ENCODE measurements at regions not wholly inside any gene's neighbourhood (a gene's known extent, or its start where the extent isn't known, plus 50 kb on each side); places are given as distances from the start of the nearest gene placed in this dataset.
"Not testable (repeated sequence)": the region's sequence is repeated elsewhere in the genome, so short reads cannot be mapped to it uniquely, and the experiment has no call there.

DNA sequence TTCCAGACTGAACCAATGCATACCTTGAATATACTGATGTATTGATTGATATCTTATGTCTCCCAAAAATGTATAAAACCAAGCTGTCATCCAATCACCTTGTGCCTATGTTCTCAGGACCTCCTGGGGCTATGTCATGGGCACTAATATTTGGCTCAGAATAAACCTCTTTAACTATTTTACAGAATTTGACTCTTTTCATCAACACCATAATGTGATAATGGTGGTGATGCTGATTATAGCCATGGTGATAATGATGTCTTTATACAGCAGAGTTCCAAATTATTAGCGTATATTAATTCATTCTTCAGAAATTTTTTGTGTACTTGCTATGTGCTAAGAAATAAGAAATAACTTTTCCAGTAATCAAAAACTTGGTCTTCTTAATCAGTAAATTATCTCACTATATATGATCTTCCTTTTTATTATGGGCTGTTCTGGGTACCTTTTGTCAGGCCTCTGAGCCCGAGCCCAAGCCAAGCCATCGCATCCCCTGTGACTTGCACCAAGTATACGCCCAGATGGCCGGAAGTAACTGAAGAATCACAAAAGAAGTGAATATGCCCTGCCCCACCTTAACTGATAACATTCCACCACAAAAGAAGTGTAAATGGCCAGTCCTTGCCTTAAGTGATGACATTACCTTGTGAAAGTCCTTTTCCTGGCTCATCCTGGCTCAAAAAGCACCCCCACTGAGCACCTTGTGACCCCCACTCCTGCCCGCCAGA is 496.2 kb upstream of the MMS22L start:
- POLR2A ChIA-PET; H3K36me3 Mint-ChIP-seq; ATAC-seq (ENCODE audit: low read depth); DNase-seq; H3K27ac Mint-ChIP-seq; H3K4me1 Mint-ChIP-seq; H3K27me3 Mint-ChIP-seq; H3K9me3 Mint-ChIP-seq; H3K4me3 Mint-ChIP-seq: not testable (repeated sequence)

DNA sequence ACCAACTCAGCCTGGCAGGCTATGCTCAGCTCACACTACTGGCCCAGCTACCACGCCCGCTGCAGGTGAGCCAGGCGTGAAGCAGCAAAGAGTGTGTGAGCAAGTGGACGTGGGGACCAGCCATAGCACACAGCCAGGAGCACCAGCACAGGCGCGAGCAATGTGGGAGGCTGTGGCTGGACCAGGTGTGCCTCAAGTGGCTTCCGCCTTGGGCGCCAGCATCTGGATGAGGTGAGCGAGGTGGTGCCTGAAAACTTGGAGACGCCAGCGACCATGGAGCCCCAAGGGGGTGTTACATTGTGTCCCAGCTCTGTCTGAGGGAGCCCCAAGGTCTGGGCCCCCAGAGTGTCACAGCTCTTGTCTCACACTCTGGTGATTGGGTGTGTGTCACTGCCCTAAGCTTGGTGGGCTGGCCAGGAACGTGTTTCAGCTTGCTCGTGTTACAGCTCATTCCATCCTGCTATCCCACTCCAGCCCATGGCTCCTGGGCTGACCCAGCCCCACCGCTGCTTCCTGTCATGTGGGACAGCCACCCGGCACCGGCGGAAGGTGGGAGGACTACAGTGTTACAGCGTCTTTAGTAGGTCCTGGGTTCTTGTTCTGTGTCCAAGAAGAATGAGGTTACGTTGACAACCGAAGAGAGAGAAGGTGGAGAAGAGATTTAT is 508.0 kb upstream of the MMS22L start:
- H3K27me3 Mint-ChIP-seq = no peaks in the 10 kb centered on the region
- no peak for DNase-seq

DNA sequence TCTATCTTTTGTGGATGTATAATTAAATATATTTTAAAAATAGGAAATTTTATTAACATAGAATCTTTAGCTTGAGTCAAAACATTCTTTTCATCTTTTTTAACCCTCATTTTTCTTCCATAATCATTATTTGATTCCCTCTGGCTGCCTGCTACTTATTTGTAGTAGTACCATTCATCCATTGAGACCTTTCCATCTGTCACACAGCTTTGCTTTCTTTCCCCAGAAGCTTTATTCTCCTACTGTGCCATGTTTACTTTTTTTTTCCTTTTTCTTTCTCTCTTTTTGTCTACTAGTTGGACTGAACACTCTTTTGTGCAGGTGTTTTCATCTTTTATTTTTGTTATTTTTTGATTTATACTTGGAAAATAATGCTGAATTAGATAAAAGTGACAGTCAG is 522.6 kb upstream of the MMS22L start:
- ATAC-seq (ENCODE audit: low read depth) (no peak), DNase-seq (no peak)
- Mint-ChIP-seq H3K27ac (no peak overlapping the region), H3K36me3 (no peaks in the 10 kb centered on the region), H3K4me3 (no peak overlapping the region), H3K9me3 (peaks cover 2% of the 10 kb centered on the region), H3K27me3 (no peaks in the 10 kb centered on the region), H3K4me1 (no peaks in the 10 kb centered on the region)
- POLR2A ChIA-PET = no interaction called here

More for the DNA sequence above, 508.0 kb upstream of the MMS22L start:
- Mint-ChIP-seq H3K27ac (no peak overlapping the region), H3K36me3 (no peaks in the 10 kb centered on the region), H3K4me1 (no peaks in the 10 kb centered on the region), H3K4me3 (no peak overlapping the region), H3K9me3 (no peaks in the 10 kb centered on the region)
- no peak for ATAC-seq (ENCODE audit: low read depth)
- POLR2A ChIA-PET = no interaction called here

DNA sequence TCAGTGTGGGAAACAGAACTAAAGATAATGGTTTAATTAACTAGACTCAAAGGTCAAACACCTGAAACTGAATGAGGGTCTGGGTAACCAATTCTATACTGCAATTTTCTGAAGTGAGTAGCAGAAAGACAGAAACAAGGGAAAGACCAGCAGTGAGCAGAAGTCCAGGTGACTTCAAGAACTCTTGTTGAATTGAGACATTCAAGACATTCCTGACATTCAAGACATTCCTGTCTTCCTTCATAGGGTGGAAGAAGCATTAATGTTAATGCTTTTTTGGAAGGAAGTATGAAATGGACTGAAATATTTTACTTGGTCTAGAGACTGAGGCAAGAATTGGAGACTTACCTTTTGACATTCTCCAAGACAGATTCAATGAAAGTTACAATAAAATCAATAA is 529.9 kb upstream of the MMS22L start:
- Mint-ChIP-seq H3K27me3 (no peaks in the 10 kb centered on the region), H3K4me3 (no peak overlapping the region), H3K27ac (no peak overlapping the region), H3K36me3 (no peaks in the 10 kb centered on the region), H3K4me1 (no peaks in the 10 kb centered on the region), H3K9me3 (no peaks in the 10 kb centered on the region)
- ATAC-seq (ENCODE audit: low read depth) (no peak), DNase-seq (no peak)
- POLR2A ChIA-PET = no interaction called here

DNA sequence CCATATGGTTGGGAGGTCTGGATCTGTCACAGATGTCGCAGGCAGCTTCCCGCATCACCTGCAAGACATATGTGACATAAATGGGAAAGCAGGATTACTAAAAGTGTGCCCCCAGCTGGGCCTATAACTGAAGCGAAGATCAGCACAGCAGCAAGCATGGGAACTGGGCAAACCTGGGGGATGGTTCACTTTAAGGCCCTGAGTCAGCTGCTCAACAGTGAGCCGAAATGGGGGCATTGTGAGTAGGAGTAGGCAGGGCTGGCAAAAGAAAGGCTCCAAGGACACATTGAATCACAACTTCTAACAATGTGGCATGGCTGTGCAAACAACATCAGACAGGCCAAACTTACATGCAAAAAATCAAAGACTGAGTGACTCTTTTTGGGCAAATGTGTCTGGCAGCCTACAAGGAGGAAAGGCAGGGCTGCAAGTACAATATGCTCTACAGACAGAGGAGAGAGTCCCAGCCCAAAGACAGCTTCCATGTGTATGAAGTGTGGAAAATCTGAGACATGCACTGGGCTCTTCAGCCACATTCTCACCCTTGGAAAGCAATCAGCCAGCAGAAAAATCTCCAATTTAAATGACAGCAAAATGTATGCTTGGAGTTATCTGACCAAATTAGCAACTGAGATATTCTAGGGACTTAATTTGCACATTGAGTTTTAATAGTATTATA is 531.0 kb upstream of the MMS22L start:
- Mint-ChIP-seq H3K4me3 (no peak overlapping the region), H3K36me3 (no peaks in the 10 kb centered on the region), H3K27me3 (no peaks in the 10 kb centered on the region), H3K4me1 (no peaks in the 10 kb centered on the region), H3K27ac (no peak overlapping the region), H3K9me3 (no peaks in the 10 kb centered on the region)
- POLR2A ChIA-PET = no interaction called here
- no peak for DNase-seq
- no peak for ATAC-seq (ENCODE audit: low read depth)

DNA sequence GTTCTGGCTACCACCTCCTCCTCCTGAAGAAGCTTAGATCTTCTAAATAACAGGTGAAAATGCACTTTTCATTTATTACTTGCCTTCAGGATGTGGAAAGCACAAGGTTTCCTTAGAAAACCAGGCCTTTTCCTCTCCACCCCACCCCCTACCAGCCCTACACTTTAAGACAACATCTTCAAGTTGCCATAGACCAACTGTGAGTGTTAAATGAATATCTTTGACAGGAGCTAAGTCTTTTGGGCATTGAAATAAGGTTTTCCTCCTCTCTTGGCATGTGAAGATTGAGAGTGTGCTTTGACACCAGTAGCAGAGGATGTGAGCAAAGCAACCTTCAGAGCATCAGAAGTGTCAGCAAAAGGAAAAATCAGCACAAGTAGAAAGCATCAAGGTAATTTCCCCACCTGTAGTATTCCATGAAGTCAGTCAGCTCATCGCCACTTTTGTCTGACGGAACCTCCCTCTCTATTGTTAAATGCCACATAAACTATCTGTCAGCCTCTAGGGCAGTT is 532.3 kb upstream of the MMS22L start:
- no peaks in the 10 kb centered on the region for H3K27me3 Mint-ChIP-seq
- H3K27ac Mint-ChIP-seq = no peak overlapping the region
- DNase-seq = no peak
- no peak for ATAC-seq (ENCODE audit: low read depth)
- H3K4me3 Mint-ChIP-seq = no peak overlapping the region
- H3K9me3 Mint-ChIP-seq = no peaks in the 10 kb centered on the region
- POLR2A ChIA-PET = no interaction called here
- H3K36me3 Mint-ChIP-seq = no peaks in the 10 kb centered on the region
- H3K4me1 Mint-ChIP-seq = no peaks in the 10 kb centered on the region

DNA sequence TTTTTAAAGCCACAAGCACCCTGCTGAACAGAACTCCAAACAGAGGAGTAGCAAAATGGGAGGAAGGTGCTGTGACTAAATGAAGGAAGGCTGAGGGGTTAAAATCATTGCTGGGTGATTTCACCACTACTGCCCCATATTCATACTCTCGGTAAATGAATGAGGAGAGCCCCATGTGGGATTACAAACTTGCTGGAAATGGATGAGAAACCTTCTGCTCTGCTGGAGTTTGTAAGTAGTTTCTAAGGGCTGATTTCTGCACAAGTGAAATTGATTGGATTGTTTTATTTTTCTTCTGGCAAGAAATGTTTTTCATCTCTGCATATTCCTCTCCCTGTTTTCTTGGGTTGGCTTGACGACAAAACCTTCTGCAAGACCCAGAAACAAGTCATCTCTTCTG is 533.5 kb upstream of the MMS22L start:
- ATAC-seq (ENCODE audit: low read depth) (no peak), DNase-seq (no peak)
- Mint-ChIP-seq H3K27me3 (no peaks in the 10 kb centered on the region), H3K4me3 (no peak overlapping the region), H3K4me1 (no peaks in the 10 kb centered on the region), H3K9me3 (no peaks in the 10 kb centered on the region), H3K27ac (no peak overlapping the region), H3K36me3 (no peaks in the 10 kb centered on the region)
- POLR2A ChIA-PET = no interaction called here

DNA sequence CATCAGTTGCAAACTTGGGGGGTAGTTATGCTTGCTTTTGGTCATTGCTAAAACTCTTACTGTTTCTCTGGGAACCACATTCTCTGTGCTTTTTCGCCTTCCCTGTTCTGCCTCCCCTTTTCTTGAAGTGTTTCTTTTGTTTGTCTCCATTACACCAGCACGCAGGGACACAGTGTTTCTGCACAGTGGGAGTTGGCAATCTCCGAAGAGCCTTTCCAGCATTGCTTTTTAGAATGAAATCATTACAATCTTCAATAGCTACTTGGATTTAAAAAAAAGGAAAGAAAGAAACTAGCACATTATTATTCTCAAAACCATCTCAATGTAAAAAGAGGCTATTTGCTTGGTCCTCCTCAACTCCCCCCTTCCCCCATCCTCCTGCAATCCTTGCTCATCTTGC is 536.7 kb upstream of the MMS22L start:
- Mint-ChIP-seq H3K36me3 (no peaks in the 10 kb centered on the region), H3K27me3 (no peaks in the 10 kb centered on the region), H3K9me3 (no peaks in the 10 kb centered on the region), H3K27ac (no peak overlapping the region), H3K4me3 (no peak overlapping the region), H3K4me1 (no peaks in the 10 kb centered on the region)
- POLR2A ChIA-PET = no interaction called here
- no peak for ATAC-seq (ENCODE audit: low read depth)
- no peak for DNase-seq

DNA sequence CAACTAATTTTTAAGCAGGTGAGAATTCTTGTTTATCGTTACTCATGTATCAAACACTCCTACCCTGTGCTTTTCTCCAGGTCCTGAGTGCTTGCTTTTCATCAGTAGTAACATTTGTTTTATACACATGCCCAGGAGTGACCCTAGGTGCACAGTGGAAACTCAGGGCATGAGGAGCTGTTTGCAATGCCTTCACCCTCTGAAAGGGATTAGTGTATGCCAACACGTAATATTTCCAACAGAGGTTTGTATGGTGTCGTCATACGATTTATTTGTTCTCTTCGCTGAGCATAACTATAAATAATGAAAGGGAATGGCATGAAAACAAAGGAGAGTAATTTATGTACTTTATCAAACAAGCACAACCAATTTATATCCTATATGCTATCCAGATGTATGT is 537.4 kb upstream of the MMS22L start:
- POLR2A ChIA-PET = no interaction called here
- no peak overlapping the region for H3K27ac Mint-ChIP-seq
- ATAC-seq (ENCODE audit: low read depth) (no peak), DNase-seq (no peak)
- H3K36me3 Mint-ChIP-seq = no peaks in the 10 kb centered on the region
- H3K27me3 Mint-ChIP-seq = no peaks in the 10 kb centered on the region
- no peak overlapping the region for H3K4me3 Mint-ChIP-seq
- H3K4me1 Mint-ChIP-seq = no peaks in the 10 kb centered on the region
- H3K9me3 Mint-ChIP-seq = no peaks in the 10 kb centered on the region

DNA sequence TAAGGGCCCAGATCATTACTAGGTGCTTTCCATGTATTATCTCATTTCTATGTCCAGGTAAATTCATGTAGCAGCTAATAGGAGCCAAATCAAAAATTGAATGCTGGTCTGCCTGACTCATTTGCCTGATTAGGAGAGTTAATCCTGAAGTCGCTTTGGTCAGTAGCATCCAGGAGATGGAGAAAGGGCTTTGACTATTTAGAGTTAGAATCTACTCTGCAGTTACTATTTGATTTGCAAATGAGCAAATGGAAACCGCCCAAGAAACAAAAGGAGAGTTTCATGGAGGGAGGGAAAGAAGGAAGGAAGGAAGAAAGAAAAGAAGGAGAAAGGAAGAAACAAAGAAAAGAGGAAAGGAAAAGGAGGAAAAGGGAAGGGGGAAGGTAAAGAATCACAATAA is 539.6 kb upstream of the MMS22L start:
- POLR2A ChIA-PET = no interaction called here
- H3K9me3 Mint-ChIP-seq = no peaks in the 10 kb centered on the region
- H3K4me1 Mint-ChIP-seq = no peaks in the 10 kb centered on the region
- H3K36me3 Mint-ChIP-seq = no peaks in the 10 kb centered on the region
- H3K27me3 Mint-ChIP-seq = no peaks in the 10 kb centered on the region
- no peak overlapping the region for H3K27ac Mint-ChIP-seq
- no peak overlapping the region for H3K4me3 Mint-ChIP-seq
- ATAC-seq (ENCODE audit: low read depth) (no peak), DNase-seq (no peak)

DNA sequence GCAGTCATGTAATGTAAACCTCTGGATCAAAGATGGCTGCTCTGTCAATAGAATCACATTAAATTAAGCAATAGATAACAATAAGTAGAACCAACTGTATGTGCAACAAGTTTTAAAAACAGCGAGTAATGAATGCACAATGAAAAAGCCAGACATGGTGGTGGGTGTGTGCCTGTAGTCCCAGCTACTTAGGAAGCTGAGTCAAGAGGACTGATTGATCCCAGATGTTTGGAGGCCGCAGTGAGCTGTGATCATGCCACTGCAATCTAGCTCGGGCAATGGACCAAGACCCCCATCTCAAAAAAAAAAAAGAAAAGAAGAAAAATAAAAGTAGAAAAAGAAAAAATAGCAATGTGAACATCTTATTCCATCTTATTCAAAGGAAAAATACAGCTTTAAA is 558.7 kb upstream of the MMS22L start:
- no peaks in the 10 kb centered on the region for H3K27me3 Mint-ChIP-seq
- no peak overlapping the region for H3K4me3 Mint-ChIP-seq
- ATAC-seq (ENCODE audit: low read depth) (no peak), DNase-seq (no peak)
- POLR2A ChIA-PET = no interaction called here
- no peaks in the 10 kb centered on the region for H3K4me1 Mint-ChIP-seq
- H3K27ac Mint-ChIP-seq = no peak overlapping the region
- H3K36me3 Mint-ChIP-seq = no peaks in the 10 kb centered on the region
- no peaks in the 10 kb centered on the region for H3K9me3 Mint-ChIP-seq

DNA sequence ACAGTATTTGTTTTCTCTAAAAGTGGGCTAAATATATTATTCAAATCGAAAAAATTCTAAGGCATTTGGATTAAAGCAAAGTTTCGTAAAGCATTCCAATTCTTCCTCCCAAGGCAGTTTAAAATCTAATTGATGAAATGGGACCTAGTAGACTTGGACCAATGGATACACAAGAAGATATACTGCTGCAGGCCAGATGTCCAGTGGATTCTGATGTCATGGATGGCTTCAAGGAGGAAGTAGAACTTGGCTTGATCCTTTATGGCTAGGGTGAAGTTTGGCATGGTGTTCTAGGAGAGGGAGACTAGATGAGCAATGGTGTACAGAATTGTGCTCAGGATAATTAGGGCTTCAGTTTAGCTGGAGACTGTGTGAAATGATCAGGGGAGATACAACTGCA is 559.5 kb upstream of the MMS22L start:
- POLR2A ChIA-PET = no interaction called here
- ATAC-seq (ENCODE audit: low read depth) = no peak
- DNase-seq = no peak
- H3K9me3 Mint-ChIP-seq = no peaks in the 10 kb centered on the region
- no peak overlapping the region for H3K4me3 Mint-ChIP-seq
- no peaks in the 10 kb centered on the region for H3K36me3 Mint-ChIP-seq
- H3K4me1 Mint-ChIP-seq = no peaks in the 10 kb centered on the region
- no peaks in the 10 kb centered on the region for H3K27me3 Mint-ChIP-seq
- H3K27ac Mint-ChIP-seq = no peak overlapping the region

DNA sequence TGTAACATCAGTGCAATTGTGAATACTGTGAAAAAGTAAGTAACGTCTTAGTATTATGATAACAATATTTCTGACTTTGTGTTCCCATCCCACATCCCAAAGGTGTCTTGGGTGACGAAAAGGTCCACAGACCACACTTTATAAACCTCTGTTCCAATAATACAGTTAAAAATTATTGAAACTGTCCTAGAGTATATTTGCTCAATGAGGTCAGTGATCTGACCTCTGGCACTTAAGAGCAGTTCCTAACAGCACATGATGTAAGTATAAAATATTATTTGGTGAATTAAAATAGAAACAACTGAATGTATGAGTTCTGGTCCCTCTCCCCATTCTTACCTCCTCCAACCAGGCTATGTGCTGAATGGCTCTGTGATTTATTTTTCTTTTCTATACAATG is 566.4 kb upstream of the MMS22L start:
- Mint-ChIP-seq H3K9me3 (no peaks in the 10 kb centered on the region), H3K27me3 (no peaks in the 10 kb centered on the region), H3K36me3 (no peaks in the 10 kb centered on the region), H3K27ac (no peak overlapping the region), H3K4me3 (no peak overlapping the region), H3K4me1 (no peaks in the 10 kb centered on the region)
- no peak for DNase-seq
- POLR2A ChIA-PET = no interaction called here
- ATAC-seq (ENCODE audit: low read depth) = no peak
